ENCODE measurements at regions not wholly inside any gene's neighbourhood (a gene's known extent, or its start where the extent isn't known, plus 50 kb on each side); places are given as distances from the start of the nearest gene placed in this dataset.

GRCh38 chr10:36033808-36034207 lies 391.7 kb upstream of the FZD8 start:
- H3K9me3 ChIP-seq = no peaks in the 10 kb centered on the region
- H3K4me3 ChIP-seq = no peak overlapping the region
- H3K27me3 ChIP-seq = no peaks in the 10 kb centered on the region
- intact Hi-C loops (cut with DNase I; ENCODE audit: low total_unique reads) = no loop called here
- no peak for DNase-seq (ENCODE audit: low spot score in 2 of 2)
- H3K36me3 ChIP-seq = no peaks in the 10 kb centered on the region
- H3K4me1 ChIP-seq = no peaks in the 10 kb centered on the region
- TF ChIP-seq CTCF (IDR thresholded peaks at IDR 0.05) (no peak), POLR2A (IDR thresholded peaks at IDR 0.05) (no peak), POLR2AphosphoS5 (IDR thresholded peaks at IDR 0.05) (no peak)
- H3K27ac ChIP-seq = no peak overlapping the region

GRCh38 chr10:36030516-36030915 lies 388.4 kb upstream of the FZD8 start:
- DNase-seq (ENCODE audit: low spot score in 2 of 2) = no peak
- intact Hi-C loops (cut with DNase I; ENCODE audit: low total_unique reads) = no loop called here
- Histone ChIP-seq H3K27me3 (no peaks in the 10 kb centered on the region), H3K4me3 (no peak overlapping the region), H3K27ac (no peak overlapping the region), H3K36me3 (no peaks in the 10 kb centered on the region), H3K9me3 (no peaks in the 10 kb centered on the region), H3K4me1 (no peaks in the 10 kb centered on the region)
- no peak for TF ChIP-seq CTCF (IDR thresholded peaks at IDR 0.05)
- TF ChIP-seq POLR2AphosphoS5 (IDR thresholded peaks at IDR 0.05) = no peak
- TF ChIP-seq POLR2A (IDR thresholded peaks at IDR 0.05) = no peak

GRCh38 chr10:36026656-36027390 lies 384.7 kb upstream of the FZD8 start:
- no peak overlapping the region for H3K4me3 ChIP-seq
- no peak for DNase-seq (ENCODE audit: low spot score in 2 of 2)
- no peaks in the 10 kb centered on the region for H3K4me1 ChIP-seq
- no peaks in the 10 kb centered on the region for H3K9me3 ChIP-seq
- H3K36me3 ChIP-seq = no peaks in the 10 kb centered on the region
- TF ChIP-seq CTCF (IDR thresholded peaks at IDR 0.05) = no peak
- TF ChIP-seq POLR2A (IDR thresholded peaks at IDR 0.05) = no peak
- TF ChIP-seq POLR2AphosphoS5 (IDR thresholded peaks at IDR 0.05) = no peak
- no peaks in the 10 kb centered on the region for H3K27me3 ChIP-seq
- intact Hi-C loops (cut with DNase I; ENCODE audit: low total_unique reads) = no loop called here
- H3K27ac ChIP-seq = no peak overlapping the region

GRCh38 chr10:36026081-36026480 lies 384.0 kb upstream of the FZD8 start:
- Histone ChIP-seq H3K27me3 (no peaks in the 10 kb centered on the region), H3K4me3 (no peak overlapping the region), H3K36me3 (no peaks in the 10 kb centered on the region), H3K4me1 (no peaks in the 10 kb centered on the region), H3K9me3 (no peaks in the 10 kb centered on the region), H3K27ac (no peak overlapping the region)
- intact Hi-C loops (cut with DNase I; ENCODE audit: low total_unique reads) = no loop called here
- no peak for DNase-seq (ENCODE audit: low spot score in 2 of 2)
- TF ChIP-seq POLR2A (IDR thresholded peaks at IDR 0.05) (no peak), POLR2AphosphoS5 (IDR thresholded peaks at IDR 0.05) (no peak), CTCF (IDR thresholded peaks at IDR 0.05) (no peak)

- Histone ChIP-seq H3K9me3 (no peaks in the 10 kb centered on the region), H3K27ac (no peak overlapping the region), H3K4me3 (no peak overlapping the region), H3K27me3 (no peaks in the 10 kb centered on the region), H3K4me1 (no peaks in the 10 kb centered on the region), H3K36me3 (no peaks in the 10 kb centered on the region)
- intact Hi-C loops (cut with DNase I; ENCODE audit: low total_unique reads) = no loop called here
- TF ChIP-seq POLR2A (IDR thresholded peaks at IDR 0.05) (no peak), CTCF (IDR thresholded peaks at IDR 0.05) (no peak), POLR2AphosphoS5 (IDR thresholded peaks at IDR 0.05) (no peak)
- no peak for DNase-seq (ENCODE audit: low spot score in 2 of 2)
These were observed 381.8 kb upstream of the FZD8 start for GRCh38 chr10:36023939-36024338.
